Pancreas (tissue), 10 donors: ENCODE measurements at regions not wholly inside any gene's neighbourhood (a gene's known extent, or its start where the extent isn't known, plus 50 kb on each side); places are given as distances from the start of the nearest gene placed in this dataset.

Experiments
- ATAC-seq, 4 donors: fragments of 200-7000 bp; cut with Tn5 transposase; one replicate each; pipeline versions ENCODE4 v1.8.0 to v1.9.1; 2020; ENCODE audit warnings: mild to moderate bottlenecking in 4 of 4, moderate library complexity in 4 of 4
- DNase-seq, 6 donors: peaks; one replicate each; pipeline ENCODE4 v3.0.0-alpha.2; 2020
- FAIRE-seq: peaks from 2 replicates; lab custom pipeline; 2012; peaks lifted over from hg19 to GRCh38; lab: Jason Lieb, UNC
- H3K27ac ChIP-seq, 4 donors: fragments of 200-600 bp; sonication (generic); 1 replicate in 3 of 4; 2 replicates in 1 of 4; pipeline versions ENCODE4 v1.5.0 to v1.8.0; 2020
- H3K27me3 ChIP-seq, 4 donors: fragments of 200-600 bp; one replicate each; pipeline ENCODE4 v1.8.0; 2021
- H3K36me3 ChIP-seq, 3 donors: fragments of 200-600 bp; sonication (generic) in 1 of 3; one replicate each; pipeline versions ENCODE4 v1.5.0 to v1.8.0; 2020 to 2021
- H3K4me1 ChIP-seq, 3 donors: fragments of 200-600 bp; one replicate each; pipeline ENCODE4 v1.8.0; 2021
- H3K4me3 ChIP-seq, 4 donors: fragments of 200-600 bp; sonication (generic) in 2 of 4; one replicate each; pipeline versions ENCODE4 v1.5.0 to v1.8.0; 2020 to 2021
- H3K9me3 ChIP-seq, 4 donors: fragments of 200-600 bp; one replicate each; pipeline ENCODE4 v1.8.0; 2021
- CTCF ChIP-seq, 4 donors: fragments of 200-600 bp; sonication (generic) in 3 of 4; IDR thresholded peaks; one replicate each; pipeline versions ENCODE4 v1.5.0 to v1.8.0; 2021; ENCODE audit warnings: antibody characterized with exemption in 4 of 4
- WGBS, 2 donors: extraction: QIAGEN DNeasy Blood & Tissue Kit; methylation state at CpG; one replicate each; pipeline ENCODE4 v1.1.7; 2013; 5-methylcytosine and 5-hydroxymethylcytosine counted together
- intact Hi-C, 3 donors: fragments of 100-400 bp; cut with DNase I; formaldehyde crosslinking; loops; one replicate each; pipeline versions ENCODE4 v1.11.1 to v1.14.2; 2022
- donor health status: healthy with polysubstance abuse.
- donor health status: DM: no; HTN: no; CAD: no; lungs with moderate emphysema.
- donor health status: DM: no; HTN: no; CAD: no.
- donor health status: control.
- donor health status: control.
- donor health status: Bipolar disorder and iron deficiency.
- donor health status: DM: yes; HTN: yes; CAD: no.
- donor health status: DM: no; HTN: no; CAD: no.
- donor health status: DM: no; HTN: no; CAD: no.
- donor health status: DM: yes; HTN: yes; CAD: no.

DNA sequence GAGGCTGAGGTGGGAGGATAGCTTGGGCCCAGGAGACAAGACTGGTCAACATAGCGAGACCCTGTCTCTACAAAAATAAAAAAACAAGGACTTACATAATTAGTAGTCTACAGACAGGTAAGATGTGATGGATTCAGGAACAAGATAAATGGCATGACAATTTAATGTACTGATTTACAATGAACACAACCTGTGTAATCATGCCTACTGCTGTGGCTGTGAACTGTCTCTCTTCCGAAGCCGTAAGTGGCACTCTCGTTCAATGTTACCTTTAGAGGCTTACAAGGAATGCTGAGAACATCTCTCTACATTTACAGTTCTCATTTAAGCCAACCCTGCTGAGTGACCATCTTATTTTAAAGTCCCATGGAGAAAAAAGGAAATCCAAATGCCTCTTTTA lies 134.8 kb upstream of the PRDM1 start:
- Histone ChIP-seq H3K4me3 (no peak overlapping the region), H3K36me3 (no peaks in the 10 kb centered on the region), H3K4me1 (no peaks in the 10 kb centered on the region), H3K9me3 (no peaks in the 10 kb centered on the region), H3K27me3 (no peaks in the 10 kb centered on the region), H3K27ac (no peak overlapping the region)
- FAIRE-seq (no peak), DNase-seq (no peak), ATAC-seq (no peak)
- no peak for TF ChIP-seq CTCF (IDR thresholded peaks at IDR 0.05)
- 91 to 92% methylated on average over 4 of the region's 4 CpGs for WGBS, 2 donors
- intact Hi-C loops: no loop called here

- no peak for DNase-seq
- Histone ChIP-seq H3K4me3 (no peak overlapping the region), H3K36me3 (no peaks in the 10 kb centered on the region), H3K4me1 (no peaks in the 10 kb centered on the region), H3K9me3 (no peaks in the 10 kb centered on the region), H3K27me3 (no peaks in the 10 kb centered on the region), H3K27ac (no peak overlapping the region)
- intact Hi-C loops: no loop called here
- TF ChIP-seq CTCF (IDR thresholded peaks at IDR 0.05): no peak
- WGBS, 2 donors: 78 to 79% methylated on average over 2 of the region's 2 CpGs
- no peak for ATAC-seq
- no peak for FAIRE-seq
These were observed 136.3 kb upstream of the PRDM1 start for GRCh38 chr6:105949869-105950268.

- TF ChIP-seq CTCF (IDR thresholded peaks at IDR 0.05): no peak
- Histone ChIP-seq H3K27me3 (no peaks in the 10 kb centered on the region), H3K9me3 (no peaks in the 10 kb centered on the region), H3K4me3 (no peak overlapping the region), H3K27ac (no peak overlapping the region), H3K36me3 (no peaks in the 10 kb centered on the region), H3K4me1 (no peaks in the 10 kb centered on the region)
- DNase-seq (no peak), FAIRE-seq (no peak), ATAC-seq (no peak)
- intact Hi-C loops: no loop called here
- WGBS, 2 donors: 80 to 81% methylated on average over 2 of the region's 2 CpGs
These were observed 142.6 kb upstream of the PRDM1 start for GRCh38 chr6:105943514-105943913.

GRCh38 chr6:105941621-105942412 lies 144.3 kb upstream of the PRDM1 start:
- Histone ChIP-seq H3K27me3 (no peaks in the 10 kb centered on the region), H3K9me3 (no peaks in the 10 kb centered on the region), H3K27ac (no peak overlapping the region), H3K36me3 (no peaks in the 10 kb centered on the region), H3K4me3 (no peak overlapping the region), H3K4me1 (no peaks in the 10 kb centered on the region)
- no peak for DNase-seq
- intact Hi-C loops: no loop called here
- no peak for FAIRE-seq
- WGBS, 2 donors: 78 to 82% methylated on average over 2 of the region's 2 CpGs
- TF ChIP-seq CTCF (IDR thresholded peaks at IDR 0.05): no peak
- no peak for ATAC-seq

DNA sequence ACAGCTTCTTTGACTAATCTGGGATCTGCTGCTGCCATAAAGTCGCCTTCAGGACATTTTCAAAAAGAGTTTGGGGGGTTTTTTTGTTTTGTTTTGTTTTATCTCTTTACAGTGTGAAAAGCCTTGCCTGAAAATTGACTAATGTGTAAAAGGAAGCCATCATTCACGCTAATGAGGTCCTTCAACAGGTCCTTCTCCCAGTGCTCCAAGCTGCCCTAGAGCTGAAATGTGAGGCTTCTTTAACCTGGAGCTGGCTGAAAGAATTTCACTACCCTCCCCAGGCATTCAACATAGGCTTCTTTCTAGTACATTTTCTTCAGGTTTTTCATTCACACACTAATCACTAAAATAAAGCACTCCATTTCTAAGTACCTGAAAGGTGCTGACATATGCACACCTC lies 145.1 kb upstream of the PRDM1 start:
- ATAC-seq (no peak), DNase-seq (no peak), FAIRE-seq (no peak)
- no peaks in the 10 kb centered on the region for H3K36me3 ChIP-seq
- WGBS, 2 donors: 52 to 57% methylated on average over 2 of the region's 2 CpGs
- no peak overlapping the region for H3K4me3 ChIP-seq
- TF ChIP-seq CTCF (IDR thresholded peaks at IDR 0.05): no peak
- H3K9me3 ChIP-seq: no peaks in the 10 kb centered on the region
- no peaks in the 10 kb centered on the region for H3K27me3 ChIP-seq
- H3K4me1 ChIP-seq: no peaks in the 10 kb centered on the region
- intact Hi-C loops: no loop called here
- H3K27ac ChIP-seq: no peak overlapping the region
